ENCODE measurements at regions not wholly inside any gene's neighbourhood (a gene's known extent, or its start where the extent isn't known, plus 50 kb on each side); places are given as distances from the start of the nearest gene placed in this dataset.

GRCh38 chr13:106433066-106433465, 102.4 kb downstream of the EFNB2 start:
- Mint-ChIP-seq H3K36me3 (no peaks in the 10 kb centered on the region), H3K4me3 (no peak overlapping the region), H3K27ac (no peak overlapping the region), H3K4me1 (no peaks in the 10 kb centered on the region), H3K27me3 (no peaks in the 10 kb centered on the region), H3K9me3 (no peaks in the 10 kb centered on the region)
- no peak for ATAC-seq

- no peaks in the 10 kb centered on the region for H3K9me3 Mint-ChIP-seq
- H3K36me3 Mint-ChIP-seq, result no peaks in the 10 kb centered on the region
- ATAC-seq, result no peak
Measured at GRCh38 chr13:106432636-106433035, 102.8 kb downstream of the EFNB2 start.

GRCh38 chr13:106426909-106427308, 108.6 kb downstream of the EFNB2 start:
- H3K4me3 Mint-ChIP-seq, result no peak overlapping the region
- no peaks in the 10 kb centered on the region for H3K4me1 Mint-ChIP-seq
- no peak overlapping the region for H3K27ac Mint-ChIP-seq
- no peak for ATAC-seq
- H3K36me3 Mint-ChIP-seq, result no peaks in the 10 kb centered on the region
- no peaks in the 10 kb centered on the region for H3K9me3 Mint-ChIP-seq
- peaks cover 22% of the 10 kb centered on the region for H3K27me3 Mint-ChIP-seq

More at GRCh38 chr13:106432636-106433035, 102.8 kb downstream of the EFNB2 start:
- Mint-ChIP-seq H3K27ac (no peak overlapping the region), H3K4me1 (no peaks in the 10 kb centered on the region), H3K27me3 (no peaks in the 10 kb centered on the region), H3K4me3 (no peak overlapping the region)

- peaks cover 22% of the 10 kb centered on the region for H3K27me3 Mint-ChIP-seq
- no peak overlapping the region for H3K27ac Mint-ChIP-seq
- no peaks in the 10 kb centered on the region for H3K4me1 Mint-ChIP-seq
- no peak for ATAC-seq
- H3K9me3 Mint-ChIP-seq, result no peaks in the 10 kb centered on the region
- H3K4me3 Mint-ChIP-seq, result no peak overlapping the region
- no peaks in the 10 kb centered on the region for H3K36me3 Mint-ChIP-seq
Measured at GRCh38 chr13:106425661-106426060, 109.8 kb downstream of the EFNB2 start.

DNA sequence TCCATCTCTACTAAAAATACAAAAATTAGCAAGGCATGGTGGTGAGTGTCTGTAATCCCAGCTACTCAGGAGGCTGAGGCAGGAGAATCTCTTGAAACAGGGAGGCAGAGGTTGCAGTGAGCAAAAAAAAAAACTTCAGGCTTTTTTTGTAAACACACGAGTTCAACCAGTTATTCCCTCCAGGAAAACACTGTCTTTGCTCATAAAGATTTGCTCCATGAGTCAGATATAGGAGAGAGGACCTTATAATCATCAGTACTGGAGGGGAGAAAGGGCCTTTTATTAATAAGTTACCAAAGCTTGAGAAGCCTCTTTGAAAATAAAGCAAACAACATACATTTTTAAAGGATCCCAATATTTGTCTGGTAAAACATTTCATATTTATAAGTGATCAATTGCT, 110.7 kb downstream of the EFNB2 start:
- ATAC-seq, result no peak
- H3K9me3 Mint-ChIP-seq, result no peaks in the 10 kb centered on the region
- H3K4me1 Mint-ChIP-seq, result no peaks in the 10 kb centered on the region
- no peak overlapping the region for H3K4me3 Mint-ChIP-seq
- no peak overlapping the region for H3K27ac Mint-ChIP-seq
- no peaks in the 10 kb centered on the region for H3K36me3 Mint-ChIP-seq
- peaks cover 22% of the 10 kb centered on the region for H3K27me3 Mint-ChIP-seq

GRCh38 chr13:106423530-106423929, 111.9 kb downstream of the EFNB2 start:
- Mint-ChIP-seq H3K36me3 (no peaks in the 10 kb centered on the region), H3K9me3 (no peaks in the 10 kb centered on the region), H3K27ac (no peak overlapping the region), H3K27me3 (peaks cover 22% of the 10 kb centered on the region), H3K4me1 (no peaks in the 10 kb centered on the region), H3K4me3 (no peak overlapping the region)
- peak; percentile 72 for ATAC-seq

DNA sequence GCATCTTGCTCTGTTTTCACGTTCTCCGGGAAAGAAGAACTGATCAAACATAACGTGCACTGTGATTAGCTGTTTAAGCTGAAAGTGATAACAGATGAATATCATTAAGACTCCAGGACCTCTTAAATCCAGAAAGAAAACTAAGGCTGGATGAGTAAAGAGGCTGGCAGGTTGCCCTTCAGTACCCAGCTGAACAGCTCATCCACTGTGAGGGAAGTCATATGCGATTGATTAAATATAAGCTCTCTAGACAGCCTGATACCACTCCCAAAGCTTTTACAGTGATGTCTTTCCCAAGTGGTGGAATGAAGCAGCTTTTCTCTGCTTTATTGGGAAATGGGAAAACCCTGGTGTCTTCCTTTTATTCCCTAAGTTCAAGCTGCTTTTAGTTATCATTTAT, 116.9 kb downstream of the EFNB2 start:
- Mint-ChIP-seq H3K27ac (no peak overlapping the region), H3K36me3 (no peaks in the 10 kb centered on the region), H3K9me3 (no peaks in the 10 kb centered on the region), H3K4me3 (no peak overlapping the region), H3K4me1 (peaks cover 6% of the 10 kb centered on the region), H3K27me3 (peaks cover 27% of the 10 kb centered on the region)
- no peak for ATAC-seq

DNA sequence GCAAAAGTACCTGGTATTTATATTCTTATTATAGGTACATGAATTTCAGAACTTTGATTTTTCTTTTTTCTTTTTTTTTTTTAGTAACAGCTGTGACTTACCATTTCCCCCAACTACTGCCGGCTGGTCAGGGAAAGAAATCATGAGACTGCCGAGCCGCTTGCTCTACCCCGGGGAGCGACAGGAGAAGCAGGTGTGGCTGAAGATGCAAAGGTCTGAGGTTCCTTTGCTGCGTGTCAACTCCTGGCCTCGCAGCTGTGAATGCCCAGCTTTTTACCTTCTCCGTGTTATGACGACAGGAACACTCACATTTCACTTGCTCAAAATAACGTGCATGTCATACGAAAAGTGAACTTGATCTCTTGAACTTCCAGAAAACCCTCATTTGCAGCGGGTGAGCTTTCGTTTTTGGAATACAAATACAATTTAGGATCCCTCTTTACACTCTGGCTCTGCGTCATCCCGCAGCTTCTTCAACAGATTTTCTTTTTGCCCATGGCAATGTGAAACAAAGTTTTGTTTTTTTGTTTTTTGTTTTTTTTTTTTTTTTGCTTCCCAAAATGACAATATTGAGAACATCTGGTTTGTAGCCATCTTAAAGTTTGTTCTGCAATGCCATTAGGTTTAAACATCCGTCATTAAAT, 117.9 kb downstream of the EFNB2 start:
- no peaks in the 10 kb centered on the region for H3K36me3 Mint-ChIP-seq
- H3K9me3 Mint-ChIP-seq, result no peaks in the 10 kb centered on the region
- H3K4me3 Mint-ChIP-seq, result no peak overlapping the region
- peaks cover 6% of the 10 kb centered on the region for H3K4me1 Mint-ChIP-seq
- H3K27me3 Mint-ChIP-seq, result peaks cover 20% of the 10 kb centered on the region
- H3K27ac Mint-ChIP-seq, result no peak overlapping the region
- no peak for ATAC-seq

- Mint-ChIP-seq H3K27ac (no peak overlapping the region), H3K27me3 (peaks cover 13% of the 10 kb centered on the region), H3K4me1 (peaks cover 6% of the 10 kb centered on the region), H3K9me3 (no peaks in the 10 kb centered on the region), H3K4me3 (no peak overlapping the region), H3K36me3 (no peaks in the 10 kb centered on the region)
- no peak for ATAC-seq
Measured at GRCh38 chr13:106416645-106417044, 118.8 kb downstream of the EFNB2 start.

- H3K27me3 Mint-ChIP-seq, result peaks cover 13% of the 10 kb centered on the region
- no peaks in the 10 kb centered on the region for H3K36me3 Mint-ChIP-seq
- H3K9me3 Mint-ChIP-seq, result no peaks in the 10 kb centered on the region
- no peak for ATAC-seq
- H3K27ac Mint-ChIP-seq, result no peak overlapping the region
- H3K4me3 Mint-ChIP-seq, result no peak overlapping the region
- peaks cover 6% of the 10 kb centered on the region for H3K4me1 Mint-ChIP-seq
Measured at GRCh38 chr13:106415971-106416370, 119.5 kb downstream of the EFNB2 start.

- peaks cover 6% of the 10 kb centered on the region for H3K4me1 Mint-ChIP-seq
- H3K4me3 Mint-ChIP-seq, result no peak overlapping the region
- no peaks in the 10 kb centered on the region for H3K9me3 Mint-ChIP-seq
- H3K36me3 Mint-ChIP-seq, result no peaks in the 10 kb centered on the region
- no peak for ATAC-seq
- H3K27ac Mint-ChIP-seq, result no peak overlapping the region
- peaks cover 13% of the 10 kb centered on the region for H3K27me3 Mint-ChIP-seq
Measured at GRCh38 chr13:106415442-106415841, 120.0 kb downstream of the EFNB2 start.

DNA sequence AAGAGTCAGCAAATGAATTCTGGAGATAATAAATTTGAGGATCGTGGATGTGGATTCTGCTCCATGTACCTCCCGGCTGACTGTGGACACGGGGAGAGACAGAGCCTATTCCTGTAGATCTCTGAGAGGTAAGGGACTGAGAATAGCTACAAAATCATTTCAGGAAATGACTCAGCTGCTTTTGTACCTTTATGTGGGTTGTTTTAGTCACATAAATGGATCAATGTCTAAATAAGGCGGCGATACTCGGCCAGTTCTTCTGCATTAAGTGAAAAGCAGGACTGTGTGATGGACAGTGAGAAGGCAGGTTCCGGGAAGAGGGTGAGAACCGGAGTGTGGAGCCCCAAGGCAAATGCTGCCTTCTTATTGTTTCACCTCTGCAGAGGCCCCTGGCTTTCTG, 128.1 kb downstream of the EFNB2 start:
- H3K4me3 Mint-ChIP-seq, result no peak overlapping the region
- ATAC-seq, result no peak
- H3K4me1 Mint-ChIP-seq, result no peaks in the 10 kb centered on the region
- H3K9me3 Mint-ChIP-seq, result peaks cover 4% of the 10 kb centered on the region
- no peaks in the 10 kb centered on the region for H3K36me3 Mint-ChIP-seq
- H3K27ac Mint-ChIP-seq, result no peak overlapping the region
- H3K27me3 Mint-ChIP-seq, result no peaks in the 10 kb centered on the region

DNA sequence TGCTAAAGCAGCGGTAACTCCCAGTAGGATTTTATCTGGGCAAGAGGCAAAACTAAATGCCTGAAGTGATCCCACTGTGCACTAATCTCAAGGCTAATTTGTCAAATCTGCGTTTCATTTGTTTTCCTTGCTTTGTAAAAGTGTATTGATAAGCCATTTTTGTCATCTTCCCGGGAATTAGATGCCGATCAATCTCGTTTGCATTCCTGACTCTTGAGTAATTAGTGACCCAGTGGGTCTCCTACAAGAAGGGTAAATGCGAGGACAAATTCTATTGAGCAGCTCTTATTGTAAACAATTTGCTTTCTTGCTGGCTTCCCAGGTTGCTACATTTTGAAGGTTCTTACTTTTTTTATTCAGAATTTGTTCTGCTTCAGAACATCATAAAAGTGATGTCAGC, 129.7 kb downstream of the EFNB2 start:
- H3K36me3 Mint-ChIP-seq, result no peaks in the 10 kb centered on the region
- no peak overlapping the region for H3K27ac Mint-ChIP-seq
- H3K27me3 Mint-ChIP-seq, result no peaks in the 10 kb centered on the region
- ATAC-seq, result no peak
- peaks cover 4% of the 10 kb centered on the region for H3K9me3 Mint-ChIP-seq
- no peaks in the 10 kb centered on the region for H3K4me1 Mint-ChIP-seq
- no peak overlapping the region for H3K4me3 Mint-ChIP-seq

DNA sequence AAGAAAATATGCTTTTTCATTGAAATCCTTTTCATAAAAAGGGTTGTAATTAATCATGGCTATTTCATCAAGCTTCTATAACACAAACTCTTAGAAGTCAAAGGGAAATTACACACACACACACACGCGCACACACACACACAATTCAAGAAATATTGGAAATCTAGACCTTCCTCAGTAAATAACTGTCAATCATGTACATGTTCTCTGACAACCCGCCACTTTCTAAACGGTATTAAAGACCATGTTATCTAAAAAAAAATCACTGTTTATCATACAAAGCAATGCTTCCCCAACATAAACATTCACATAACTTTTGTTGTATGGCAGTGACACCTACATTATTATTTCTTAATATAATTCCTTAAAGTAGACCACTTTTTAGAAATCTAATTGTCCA, 132.2 kb downstream of the EFNB2 start:
- Mint-ChIP-seq H3K27ac (no peak overlapping the region), H3K36me3 (no peaks in the 10 kb centered on the region), H3K4me1 (no peaks in the 10 kb centered on the region), H3K4me3 (no peak overlapping the region), H3K9me3 (no peaks in the 10 kb centered on the region), H3K27me3 (no peaks in the 10 kb centered on the region)
- ATAC-seq, result no peak

GRCh38 chr13:106402866-106403265, 132.6 kb downstream of the EFNB2 start:
- Mint-ChIP-seq H3K27me3 (no peaks in the 10 kb centered on the region), H3K27ac (no peak overlapping the region), H3K4me3 (no peak overlapping the region), H3K36me3 (no peaks in the 10 kb centered on the region), H3K4me1 (no peaks in the 10 kb centered on the region), H3K9me3 (no peaks in the 10 kb centered on the region)
- ATAC-seq, result no peak

DNA sequence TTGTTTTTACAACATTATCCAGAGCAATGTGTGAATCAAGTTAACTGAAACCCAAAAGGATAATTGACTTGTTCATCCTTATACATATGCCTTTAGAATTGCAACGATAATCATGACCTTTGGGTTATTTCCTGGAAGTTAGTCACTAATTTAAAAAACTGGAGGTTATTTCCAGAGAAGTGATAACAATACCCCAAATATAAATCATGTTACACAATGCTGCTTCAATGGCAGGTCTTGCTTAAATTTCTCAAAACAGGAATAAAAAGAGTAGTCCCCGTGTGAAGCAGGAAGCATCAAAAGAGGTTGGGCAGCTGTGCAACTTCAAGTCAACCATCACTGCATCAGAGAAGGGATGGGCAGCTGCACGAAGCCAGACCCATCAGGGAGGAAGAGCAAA, 134.4 kb downstream of the EFNB2 start:
- Mint-ChIP-seq H3K27ac (no peak overlapping the region), H3K4me3 (no peak overlapping the region), H3K4me1 (no peaks in the 10 kb centered on the region), H3K9me3 (peaks cover 2% of the 10 kb centered on the region), H3K36me3 (no peaks in the 10 kb centered on the region), H3K27me3 (no peaks in the 10 kb centered on the region)
- no peak for ATAC-seq

- peaks cover 2% of the 10 kb centered on the region for H3K9me3 Mint-ChIP-seq
- no peak overlapping the region for H3K27ac Mint-ChIP-seq
Measured at GRCh38 chr13:106400289-106400688, 135.2 kb downstream of the EFNB2 start.

More at GRCh38 chr13:106400289-106400688, 135.2 kb downstream of the EFNB2 start:
- ATAC-seq, result no peak
- Mint-ChIP-seq H3K4me1 (no peaks in the 10 kb centered on the region), H3K4me3 (no peak overlapping the region), H3K36me3 (no peaks in the 10 kb centered on the region), H3K27me3 (no peaks in the 10 kb centered on the region)
